ENCODE measurements at regions not wholly inside any gene's neighbourhood (a gene's known extent, or its start where the extent isn't known, plus 50 kb on each side); places are given as distances from the start of the nearest gene placed in this dataset.

DNA sequence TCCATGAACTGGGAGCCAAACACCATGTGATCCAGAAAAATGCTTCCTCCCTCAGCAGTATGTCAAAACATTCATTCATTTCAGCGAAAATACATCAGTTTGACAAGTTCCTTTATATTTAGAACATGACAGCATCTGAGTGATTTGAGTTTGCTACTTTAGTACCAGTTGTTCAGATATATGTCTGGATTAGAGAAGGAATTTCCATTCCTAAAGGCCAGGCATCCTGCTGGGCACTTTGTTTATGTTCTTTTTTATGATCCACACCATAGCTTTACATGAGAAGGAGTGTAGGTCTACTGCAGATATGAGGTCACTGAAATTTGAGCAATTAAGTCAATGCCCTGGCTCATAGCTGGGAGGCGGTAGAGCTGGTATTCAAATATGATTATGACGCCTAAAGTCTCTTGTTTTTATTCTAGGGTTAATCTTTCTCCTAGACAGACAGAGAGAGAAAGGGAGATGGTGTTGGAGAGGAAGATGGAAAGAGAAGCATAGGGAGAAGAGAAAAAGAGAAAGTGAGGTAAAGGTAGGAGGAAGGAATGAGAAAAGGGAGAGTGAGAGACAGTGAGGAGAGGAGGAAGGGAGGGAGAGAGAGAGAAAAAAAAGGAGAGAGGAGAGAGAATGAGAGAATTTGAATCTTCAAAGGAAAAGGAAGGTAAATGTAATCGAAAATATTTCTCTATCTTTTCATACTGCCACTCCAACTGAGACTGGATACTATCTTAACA, 839.5 kb upstream of the FANCL start:
- Histone ChIP-seq H3K27me3 (ENCODE audit: insufficient read depth, low read depth, severe bottlenecking) (no peaks in the 10 kb centered on the region), H3K9me3 (ENCODE audit: severe bottlenecking) (no peaks in the 10 kb centered on the region), H3K36me3 (no peaks in the 10 kb centered on the region), H3K27ac (no peak overlapping the region), H3K4me3 (ENCODE audit: low read depth, low read length) (no peak overlapping the region)
- TF ChIP-seq, protein P1, sequence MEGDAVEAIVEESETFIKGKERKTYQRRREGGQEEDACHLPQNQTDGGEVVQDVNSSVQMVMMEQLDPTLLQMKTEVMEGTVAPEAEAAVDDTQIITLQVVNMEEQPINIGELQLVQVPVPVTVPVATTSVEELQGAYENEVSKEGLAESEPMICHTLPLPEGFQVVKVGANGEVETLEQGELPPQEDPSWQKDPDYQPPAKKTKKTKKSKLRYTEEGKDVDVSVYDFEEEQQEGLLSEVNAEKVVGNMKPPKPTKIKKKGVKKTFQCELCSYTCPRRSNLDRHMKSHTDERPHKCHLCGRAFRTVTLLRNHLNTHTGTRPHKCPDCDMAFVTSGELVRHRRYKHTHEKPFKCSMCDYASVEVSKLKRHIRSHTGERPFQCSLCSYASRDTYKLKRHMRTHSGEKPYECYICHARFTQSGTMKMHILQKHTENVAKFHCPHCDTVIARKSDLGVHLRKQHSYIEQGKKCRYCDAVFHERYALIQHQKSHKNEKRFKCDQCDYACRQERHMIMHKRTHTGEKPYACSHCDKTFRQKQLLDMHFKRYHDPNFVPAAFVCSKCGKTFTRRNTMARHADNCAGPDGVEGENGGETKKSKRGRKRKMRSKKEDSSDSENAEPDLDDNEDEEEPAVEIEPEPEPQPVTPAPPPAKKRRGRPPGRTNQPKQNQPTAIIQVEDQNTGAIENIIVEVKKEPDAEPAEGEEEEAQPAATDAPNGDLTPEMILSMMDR (IDR thresholded peaks at IDR 0.05; ENCODE audit: low read depth, low read length), result no peak
- no peak for DNase-seq

DNA sequence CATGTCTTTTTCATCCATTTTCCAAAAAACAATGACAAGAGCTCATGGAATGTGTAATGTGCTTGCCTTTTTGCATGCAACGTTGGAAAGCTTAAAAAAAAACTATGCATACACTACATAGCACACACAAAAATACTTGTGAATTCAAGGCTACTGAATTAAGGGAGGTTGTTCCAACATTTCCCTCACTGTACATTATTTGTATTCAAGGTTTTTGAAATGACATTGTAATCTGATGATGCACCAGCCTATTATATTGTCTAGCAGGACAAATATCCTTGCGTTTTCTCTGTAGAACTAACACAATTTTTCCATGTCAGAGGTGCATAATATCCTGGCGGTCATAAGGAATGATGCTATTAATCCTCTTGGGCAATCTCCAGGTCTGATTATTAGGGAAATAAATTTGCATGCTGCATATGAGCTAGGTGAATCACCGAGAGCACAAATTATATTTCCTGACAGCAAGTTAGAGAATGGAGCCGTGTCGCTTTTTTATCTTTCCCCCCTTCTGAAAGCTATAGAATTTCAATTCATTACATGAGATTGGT, 836.9 kb upstream of the FANCL start:
- Histone ChIP-seq H3K4me3 (ENCODE audit: low read depth, low read length) (no peak overlapping the region), H3K27ac (no peak overlapping the region), H3K27me3 (ENCODE audit: insufficient read depth, low read depth, severe bottlenecking) (no peaks in the 10 kb centered on the region), H3K36me3 (no peaks in the 10 kb centered on the region), H3K9me3 (ENCODE audit: severe bottlenecking) (no peaks in the 10 kb centered on the region)
- no peak for DNase-seq
- TF ChIP-seq, protein P1 (IDR thresholded peaks at IDR 0.05; ENCODE audit: low read depth, low read length), result no peak

DNA sequence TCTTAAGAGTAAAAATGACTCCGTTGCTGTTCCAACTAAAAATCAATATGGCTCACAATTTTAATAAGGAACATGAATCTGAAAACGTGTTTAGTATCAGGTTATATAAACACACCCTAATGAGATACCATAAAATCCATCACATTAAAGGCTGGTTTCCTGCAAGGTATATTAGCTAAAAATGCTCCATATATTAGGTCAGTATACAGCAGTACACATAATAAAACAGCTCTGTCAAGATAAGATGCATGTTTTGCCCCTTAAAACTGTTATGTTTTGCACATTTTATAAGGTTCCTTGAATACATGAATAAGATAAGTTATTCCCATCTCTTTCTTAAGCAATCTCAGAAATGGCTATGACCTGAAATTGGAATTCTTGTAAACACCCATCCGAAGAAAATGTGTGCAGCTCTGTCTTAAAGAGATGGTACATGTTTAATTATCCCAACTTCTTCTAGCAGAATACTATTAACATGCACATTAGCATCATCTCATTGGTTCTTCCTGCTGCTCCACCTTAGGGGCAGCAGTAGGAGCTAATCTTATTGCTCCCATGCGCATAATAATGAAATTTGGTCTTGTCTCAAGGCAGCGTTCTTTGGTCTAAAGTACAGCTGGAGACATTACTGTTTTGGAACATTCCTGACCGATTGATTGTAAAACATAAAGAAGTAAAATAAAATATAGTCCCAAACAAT, 836.1 kb upstream of the FANCL start:
- no peaks in the 10 kb centered on the region for H3K9me3 ChIP-seq (ENCODE audit: severe bottlenecking)
- DNase-seq, result no peak
- no peaks in the 10 kb centered on the region for H3K27me3 ChIP-seq (ENCODE audit: insufficient read depth, low read depth, severe bottlenecking)
- TF ChIP-seq, protein P1 (IDR thresholded peaks at IDR 0.05; ENCODE audit: low read depth, low read length), result no peak
- H3K27ac ChIP-seq, result no peak overlapping the region
- H3K36me3 ChIP-seq, result no peaks in the 10 kb centered on the region
- H3K4me3 ChIP-seq (ENCODE audit: low read depth, low read length), result no peak overlapping the region

DNA sequence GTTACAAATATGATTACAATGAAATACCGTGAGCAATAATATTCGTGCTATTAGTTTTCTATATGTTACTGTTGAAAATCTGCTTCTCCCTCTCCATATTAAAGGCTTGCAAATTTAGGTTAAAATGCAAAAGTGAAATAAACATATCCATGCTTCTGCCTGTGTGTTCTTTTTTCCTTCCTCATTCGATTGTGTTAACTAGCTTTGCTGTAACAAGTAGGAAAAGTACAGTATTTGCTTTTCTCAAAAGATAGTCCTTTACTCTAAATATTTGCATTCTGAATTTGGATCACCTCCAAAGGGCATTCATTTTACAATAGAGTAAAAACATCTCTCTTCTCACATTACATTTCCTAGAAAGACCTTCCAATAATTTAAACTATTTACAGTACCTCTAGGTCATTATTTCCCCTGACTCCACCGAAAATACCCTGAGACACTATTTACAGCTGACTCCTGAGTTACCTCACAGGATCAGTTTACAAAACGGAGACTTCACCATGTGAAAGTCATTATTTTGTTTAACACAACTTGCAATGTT, 835.0 kb upstream of the FANCL start:
- no peaks in the 10 kb centered on the region for H3K9me3 ChIP-seq (ENCODE audit: severe bottlenecking)
- H3K27me3 ChIP-seq (ENCODE audit: insufficient read depth, low read depth, severe bottlenecking), result no peaks in the 10 kb centered on the region
- H3K36me3 ChIP-seq, result no peaks in the 10 kb centered on the region
- TF ChIP-seq, protein P1 (IDR thresholded peaks at IDR 0.05; ENCODE audit: low read depth, low read length), result no peak
- no peak overlapping the region for H3K27ac ChIP-seq
- no peak overlapping the region for H3K4me3 ChIP-seq (ENCODE audit: low read depth, low read length)
- DNase-seq, result no peak

DNA sequence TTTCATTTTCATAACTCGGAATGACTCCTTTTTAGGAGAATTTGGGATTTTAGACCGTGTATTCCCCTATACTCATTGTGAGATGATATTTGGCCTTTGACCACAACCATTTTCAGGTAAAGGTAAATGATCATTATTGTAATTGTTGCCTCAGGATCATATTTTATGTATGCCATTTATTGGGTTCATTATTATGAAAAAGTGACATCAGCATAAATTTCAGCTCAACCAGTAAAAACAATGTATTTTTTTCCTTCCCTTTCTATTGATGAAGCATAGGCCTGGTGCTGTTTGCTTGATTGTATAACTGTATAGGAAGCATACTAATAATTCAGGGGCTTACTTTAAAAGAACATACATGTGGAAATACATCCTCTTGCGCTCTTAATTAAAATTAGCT, 832.9 kb upstream of the FANCL start:
- TF ChIP-seq, protein P1 (IDR thresholded peaks at IDR 0.05; ENCODE audit: low read depth, low read length), result no peak
- Histone ChIP-seq H3K27ac (no peak overlapping the region), H3K4me3 (ENCODE audit: low read depth, low read length) (no peak overlapping the region), H3K36me3 (no peaks in the 10 kb centered on the region), H3K27me3 (ENCODE audit: insufficient read depth, low read depth, severe bottlenecking) (no peaks in the 10 kb centered on the region), H3K9me3 (ENCODE audit: severe bottlenecking) (no peaks in the 10 kb centered on the region)
- DNase-seq, result no peak

All from WERI-Rb-1 (cell line).